ENCODE measurements at regions not wholly inside any gene's neighbourhood (a gene's known extent, or its start where the extent isn't known, plus 50 kb on each side); places are given as distances from the start of the nearest gene placed in this dataset.

GRCh38 chr2:780002-780401 is 102.8 kb upstream of the TMEM18 start:
- no peak for DNase-seq

DNA sequence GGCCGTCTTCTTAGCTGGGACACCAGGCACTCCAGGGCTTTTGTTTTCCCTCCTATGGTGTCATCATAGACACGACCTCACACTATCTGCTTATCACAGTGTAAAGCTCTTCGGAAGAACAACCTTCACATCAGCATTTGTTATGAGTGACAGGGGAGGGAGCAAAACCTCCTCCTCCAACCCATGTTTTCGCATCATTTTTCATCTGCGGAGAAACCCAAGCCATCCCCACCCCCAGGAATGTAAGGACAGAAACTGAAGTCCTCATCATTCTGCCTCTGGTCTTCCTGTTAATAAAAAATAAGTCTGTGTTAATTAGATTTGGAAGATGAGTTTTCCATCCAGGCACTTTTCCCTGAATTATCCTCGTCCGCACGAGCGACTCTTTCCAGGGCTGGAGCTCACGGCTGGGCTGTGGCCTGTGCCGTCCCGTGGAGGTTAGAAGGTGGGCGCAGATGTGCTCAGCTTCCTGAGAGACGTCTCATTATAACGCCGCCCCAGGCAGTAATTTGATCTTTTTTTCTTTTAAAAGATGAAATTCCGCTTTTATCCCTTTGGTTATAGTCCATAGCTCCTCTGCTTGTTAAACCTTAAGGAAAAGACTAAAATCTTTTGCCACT is 101.6 kb upstream of the TMEM18 start:
- no peak for DNase-seq

DNA sequence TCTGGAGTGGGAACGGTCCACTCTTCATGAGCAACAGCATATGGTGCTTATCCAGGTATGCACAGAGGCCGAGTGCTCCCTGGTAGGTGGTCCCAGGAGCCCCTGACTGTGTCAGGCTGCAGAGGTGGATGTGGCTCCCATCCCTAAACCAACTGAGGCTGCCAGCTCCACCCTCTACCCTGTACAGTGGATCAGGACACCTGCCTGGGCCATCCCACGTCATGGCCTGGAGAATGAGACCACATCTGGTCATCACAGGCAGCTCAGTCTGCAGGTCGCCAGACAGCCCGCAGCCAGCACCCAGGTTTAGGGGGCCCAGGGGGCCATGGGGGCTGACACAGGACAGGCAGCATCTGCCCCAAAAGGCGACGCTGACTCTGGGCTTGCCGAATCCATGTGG is 100.3 kb upstream of the TMEM18 start:
- DNase-seq: no peak

- DNase-seq: no peak
These were observed 99.8 kb upstream of the TMEM18 start for GRCh38 chr2:777051-777450.

- DNase-seq: no peak
These were observed 99.3 kb upstream of the TMEM18 start for GRCh38 chr2:776487-776886.

DNA sequence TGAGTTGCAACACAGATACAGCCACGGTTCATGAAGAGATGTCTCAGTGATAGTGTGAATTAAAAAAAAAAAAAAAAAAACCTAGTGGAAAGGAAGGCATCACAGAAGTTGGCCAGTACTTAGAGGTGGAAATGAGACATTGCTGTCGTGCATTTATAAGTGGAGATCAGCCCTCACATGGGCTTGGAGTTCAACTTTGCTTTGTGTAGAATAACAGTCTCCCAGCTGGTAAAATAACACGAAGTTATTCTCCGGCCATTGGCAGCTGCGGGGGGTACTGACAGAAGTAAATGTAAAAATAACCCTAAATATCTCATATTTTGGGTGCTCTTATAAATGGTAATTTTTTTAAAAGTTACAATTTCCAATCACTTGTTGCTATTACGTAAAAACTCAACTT is 98.8 kb upstream of the TMEM18 start:
- no peak for DNase-seq

DNA sequence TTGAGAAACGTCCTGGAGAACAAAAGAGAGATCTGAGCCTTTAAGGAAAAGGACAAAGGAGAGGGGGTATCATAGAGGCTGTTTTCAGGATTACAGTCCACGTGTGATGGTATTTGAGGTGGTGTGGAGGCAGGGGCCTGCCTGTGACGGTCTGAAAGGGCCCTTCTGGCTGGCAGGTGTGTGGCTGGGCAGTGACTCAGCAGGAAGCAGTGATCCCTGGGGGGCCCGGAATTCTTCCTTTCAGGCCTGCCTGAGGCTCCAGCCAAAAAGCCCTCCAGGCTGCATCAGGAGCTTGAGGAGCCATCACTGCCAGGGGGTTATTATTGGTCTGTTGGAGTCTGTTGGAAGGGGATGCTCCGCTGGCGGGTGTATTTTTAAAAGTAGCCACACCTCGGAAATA is 97.2 kb upstream of the TMEM18 start:
- no peak for DNase-seq

GRCh38 chr2:773256-774160 is 96.3 kb upstream of the TMEM18 start:
- DNase-seq: no peak

- no peak for DNase-seq
These were observed 94.3 kb upstream of the TMEM18 start for GRCh38 chr2:771538-771937.

GRCh38 chr2:770776-771175 is 93.6 kb upstream of the TMEM18 start:
- DNase-seq: no peak

DNA sequence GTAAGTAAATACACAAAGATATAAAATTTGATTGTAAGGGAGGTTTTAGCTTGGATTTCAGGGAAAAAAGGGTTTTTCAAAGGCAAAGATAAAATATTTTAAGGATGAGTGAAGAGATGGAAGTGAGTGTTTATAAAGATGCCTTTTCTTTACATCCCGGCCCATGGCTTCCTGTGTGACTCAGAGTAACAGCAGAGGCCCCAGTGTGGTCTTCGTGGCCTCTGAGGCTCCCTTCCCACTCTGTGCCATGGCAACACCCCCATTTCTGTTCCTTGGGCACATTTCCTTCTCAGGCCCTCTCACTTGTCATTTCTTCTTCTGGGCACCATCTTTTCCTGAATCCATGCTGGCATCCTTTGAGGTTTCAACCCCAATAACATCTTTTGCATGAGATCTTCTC is 92.6 kb upstream of the TMEM18 start:
- DNase-seq: no peak

DNA sequence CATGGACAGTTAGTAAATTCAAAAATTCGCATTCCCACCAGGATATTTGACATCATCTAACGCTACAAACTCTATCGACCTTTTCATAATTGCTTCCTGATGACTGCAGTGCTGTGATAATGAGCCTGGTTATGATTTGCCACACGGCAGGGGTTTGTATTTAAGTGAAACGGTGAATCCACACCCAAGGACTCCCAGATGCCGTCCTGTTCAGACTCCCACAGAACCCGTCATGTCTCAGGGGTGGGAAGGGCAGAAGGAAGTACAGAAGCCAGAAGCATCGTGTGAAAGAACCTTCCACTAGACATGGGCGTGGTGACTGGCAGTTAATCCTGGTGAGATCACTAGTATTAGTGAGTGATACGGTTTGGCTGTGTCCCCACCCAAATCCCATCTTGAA is 91.2 kb upstream of the TMEM18 start:
- DNase-seq: no peak

DNA sequence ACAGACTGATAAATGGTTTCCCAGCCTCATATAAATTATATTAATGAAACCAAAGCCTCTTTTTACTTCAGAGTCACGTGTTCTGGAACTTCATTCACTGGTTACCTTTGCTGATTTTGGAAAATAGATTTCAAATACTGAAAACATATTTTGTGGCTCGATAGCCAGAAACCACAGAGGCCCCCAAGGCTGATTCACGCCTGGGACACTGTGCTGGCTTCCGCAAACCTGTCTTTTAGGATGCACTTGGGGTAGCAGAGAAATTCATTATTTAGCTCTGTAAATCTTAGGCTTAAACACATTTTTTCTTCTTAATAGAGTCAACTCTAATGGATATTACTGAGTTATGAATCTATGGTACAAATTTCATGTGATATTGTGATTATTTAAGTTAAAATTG is 90.7 kb upstream of the TMEM18 start:
- DNase-seq: no peak

DNA sequence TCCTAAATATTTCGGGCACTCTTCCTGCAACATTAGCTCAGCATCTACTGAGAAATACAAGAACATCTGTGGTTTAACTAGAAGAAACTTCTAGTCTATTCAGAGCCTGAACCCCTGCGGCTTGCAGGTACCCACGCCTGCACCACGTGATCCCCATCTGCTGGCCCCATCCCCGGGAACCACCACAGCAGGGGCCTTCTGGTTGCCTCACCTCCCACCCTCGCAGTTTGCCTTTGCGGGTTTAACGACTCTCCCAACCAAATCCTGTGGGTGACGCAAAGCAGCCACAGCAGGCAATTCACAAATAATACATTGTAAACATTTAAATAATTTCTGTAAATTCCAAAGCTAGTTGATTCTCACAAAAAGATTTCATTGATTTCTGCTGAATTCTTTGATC is 90.2 kb upstream of the TMEM18 start:
- DNase-seq: no peak

DNA sequence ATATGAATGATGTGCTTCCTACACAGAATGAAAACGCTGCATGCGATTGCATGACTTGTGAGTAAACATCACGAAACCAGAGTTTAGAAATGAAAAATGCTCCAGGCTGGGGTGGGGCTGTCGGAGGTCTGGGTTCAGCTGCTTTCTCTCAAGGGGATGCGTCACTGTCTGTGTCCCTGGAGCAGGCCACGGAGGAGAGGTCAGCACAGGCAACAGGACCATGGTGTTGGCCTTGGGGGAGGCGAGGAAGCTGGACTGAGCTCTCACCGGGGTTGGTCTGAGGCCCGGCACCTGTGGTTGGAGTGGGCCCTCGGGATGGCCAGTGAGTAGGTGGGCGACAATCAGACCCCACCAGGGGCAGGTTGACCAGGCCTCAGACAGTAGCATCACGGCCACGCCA is 89.0 kb upstream of the TMEM18 start:
- DNase-seq: no peak

DNA sequence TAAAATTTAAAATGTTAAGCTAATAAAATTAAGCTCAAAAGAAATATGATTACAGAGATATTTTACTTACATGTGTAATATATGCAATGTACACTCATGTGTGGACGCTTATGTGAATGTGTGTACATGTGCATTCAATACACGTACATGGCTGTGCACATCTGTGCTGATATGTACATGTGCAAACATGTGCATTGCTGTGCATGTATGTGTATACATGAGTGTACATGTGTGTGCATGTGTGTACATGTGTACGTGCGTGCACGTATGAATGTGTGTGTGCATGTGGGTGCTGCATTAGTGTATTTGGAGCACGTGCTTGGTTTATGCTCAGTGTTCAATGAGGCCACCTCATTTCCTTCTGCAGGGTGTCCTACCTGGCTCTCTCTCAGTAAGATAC is 88.2 kb upstream of the TMEM18 start:
- no peak for DNase-seq

DNA sequence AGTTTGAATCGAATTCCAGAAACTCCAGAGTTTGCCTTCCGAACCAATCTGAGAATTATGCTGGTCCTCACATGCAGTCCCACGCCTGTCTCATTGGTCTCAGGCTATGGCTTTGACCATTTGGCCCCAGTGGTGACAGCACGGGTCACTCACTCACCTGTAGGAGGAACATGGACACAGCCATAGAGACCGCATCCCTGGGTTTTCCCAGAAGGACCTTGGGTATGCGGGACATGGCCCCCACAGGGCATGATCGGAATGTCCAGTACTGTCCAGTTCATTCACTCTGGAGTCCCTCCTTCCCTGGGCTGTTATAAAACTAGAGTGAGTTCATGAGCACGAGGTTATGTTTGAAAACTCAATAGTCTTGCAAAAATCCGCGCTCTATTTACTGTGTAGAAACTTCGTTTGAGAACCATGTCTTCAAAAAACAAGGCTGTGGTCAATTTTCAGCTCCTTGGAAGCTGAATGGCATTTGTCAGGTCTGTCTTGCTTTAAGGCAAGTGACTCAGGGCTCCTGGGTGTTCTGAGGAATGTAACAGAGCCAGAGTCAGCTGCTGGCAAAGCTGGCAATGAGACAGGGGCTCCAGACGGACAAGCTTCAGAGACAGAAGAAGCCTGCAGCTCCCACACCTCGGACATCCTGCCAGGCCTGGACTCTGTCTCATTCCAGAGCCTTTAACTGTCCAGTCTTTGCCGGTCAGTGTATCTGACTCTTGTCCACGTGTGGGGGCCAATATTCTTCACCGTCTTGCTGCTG is 86.7 kb upstream of the TMEM18 start:
- no peak for DNase-seq

DNA sequence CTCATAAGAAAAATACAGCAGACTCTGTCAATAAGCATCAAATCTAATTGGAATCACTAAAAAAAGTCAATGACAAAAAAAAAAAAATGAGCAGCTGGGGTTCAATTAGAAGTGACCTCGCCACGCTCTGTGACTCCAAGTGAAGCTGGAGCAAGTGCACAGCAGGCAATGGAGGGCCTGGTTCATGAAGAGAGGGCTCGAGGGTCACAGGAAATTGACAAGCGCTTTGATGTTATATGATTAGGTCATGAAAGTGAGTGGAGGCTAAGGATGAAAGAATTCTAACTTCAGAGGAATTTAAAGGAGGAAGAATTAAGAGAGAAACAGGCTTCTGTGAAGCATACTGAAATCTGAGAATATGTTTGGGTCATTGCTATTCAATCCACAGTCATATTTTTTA is 85.4 kb upstream of the TMEM18 start:
- DNase-seq: no peak

- no peak for DNase-seq
These were observed 84.2 kb upstream of the TMEM18 start for GRCh38 chr2:761384-761783.

DNA sequence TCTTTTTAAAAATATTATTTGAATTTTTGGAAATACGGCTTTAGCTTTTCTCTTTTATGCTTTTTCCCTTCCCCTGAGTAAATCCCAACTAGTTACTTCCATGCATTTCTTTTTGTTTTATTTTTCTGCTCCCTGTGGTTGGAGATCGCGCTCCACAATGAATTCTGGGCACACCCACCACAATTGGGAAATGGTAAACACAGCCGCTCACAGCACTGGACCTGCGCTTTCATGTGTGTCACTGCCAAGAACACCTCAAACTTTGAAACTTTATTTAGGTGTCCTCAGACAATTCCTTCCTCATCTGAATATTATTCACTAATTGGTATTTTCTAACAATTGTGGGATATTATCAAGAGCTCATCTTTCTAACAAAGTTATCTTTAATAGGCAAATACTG is 82.8 kb upstream of the TMEM18 start:
- DNase-seq: no peak

DNA sequence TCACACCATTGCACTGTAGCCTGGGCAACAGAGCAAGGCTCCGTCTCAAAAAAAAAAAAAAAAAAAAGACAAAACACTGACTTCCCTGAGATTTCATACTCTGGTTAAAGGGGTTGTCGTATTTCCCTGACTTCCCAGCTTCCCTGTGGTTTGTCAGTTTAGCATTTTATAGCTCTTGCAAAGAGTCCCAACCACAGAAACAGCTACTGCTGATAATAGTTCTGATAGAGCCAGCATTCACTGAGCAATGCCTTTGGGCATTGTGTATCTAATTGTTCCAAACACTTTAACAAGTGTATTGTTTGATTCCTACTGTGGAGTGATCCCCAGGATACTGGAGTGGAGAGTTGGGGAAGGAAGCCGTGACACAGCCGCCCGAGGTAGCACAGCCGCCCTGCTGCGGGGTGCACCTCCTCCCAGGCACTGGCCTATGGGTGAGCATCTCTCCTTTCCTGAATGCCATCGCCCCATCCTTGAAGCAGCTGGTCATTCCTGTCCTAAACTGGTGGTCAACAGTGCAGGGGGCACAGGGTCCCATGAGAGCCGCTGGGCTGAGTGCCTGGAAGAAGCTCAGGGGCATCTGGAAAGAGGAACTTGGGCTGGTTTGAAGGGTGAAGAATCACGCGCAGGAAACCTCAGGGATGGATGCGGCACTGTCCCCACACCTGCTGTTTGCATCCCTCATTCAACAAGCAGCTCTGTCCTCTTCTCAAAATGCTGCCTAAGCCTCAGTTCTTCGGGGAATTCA is 81.0 kb upstream of the TMEM18 start:
- DNase-seq: no peak

DNA sequence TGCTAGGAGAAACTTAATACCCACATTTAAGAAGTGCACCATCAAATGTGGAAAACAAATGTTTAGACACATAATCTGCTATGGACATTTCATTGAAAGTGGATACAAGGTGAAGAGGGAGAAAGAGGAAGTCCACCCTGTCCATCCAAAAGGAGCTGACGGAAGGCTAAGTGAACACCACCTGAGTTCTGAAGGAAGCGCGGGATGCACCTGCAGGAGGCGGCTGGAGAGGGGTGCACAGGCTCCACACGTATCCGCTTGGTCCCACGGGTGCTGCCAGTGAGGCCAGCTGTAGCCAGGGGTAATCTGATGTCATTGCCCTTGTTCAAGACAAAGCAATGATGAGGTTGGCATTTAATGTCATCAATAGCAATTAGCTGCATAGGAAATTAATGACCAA is 75.9 kb upstream of the TMEM18 start:
- DNase-seq: no peak

GRCh38 chr2:751474-751873 is 74.3 kb upstream of the TMEM18 start:
- DNase-seq: no peak
